GM12878 (cell line): ENCODE measurements at regions not wholly inside any gene's neighbourhood (a gene's known extent, or its start where the extent isn't known, plus 50 kb on each side); places are given as distances from the start of the nearest gene placed in this dataset.

ENCODE experiments used
- ATAC-seq: fragments of 200-7000 bp; cut with Tn5 transposase; 3 replicates; pipeline ENCODE4 v1.9.1; 2020; ENCODE audit warnings: mild to moderate bottlenecking, moderate library complexity
- BruUV-seq: library from RNA; stranded (reverse); fragments of 400-500 nt; replicated peaks from 2 replicates; lab custom pipeline; 2021; lab: Mats Ljungman, UMichigan
- CTCF ChIA-PET: fragments of 300-600 bp; sonication (Branson Sonifier 250); formaldehyde crosslinking; extraction: SDS; loops from one replicate; lab custom pipeline; 2021; ENCODE audit warnings: inconsistent platforms; lab: Yijun Ruan, JAX
- POLR2A ChIA-PET: fragments of 350-600 bp; formaldehyde crosslinking; extraction: SDS; loops from one replicate; lab custom pipeline; 2021; ENCODE audit warnings: inconsistent platforms; lab: Charles Lee
- RAD21 ChIA-PET: fragments of 300-600 bp; sonication (Branson Sonifier 250); formaldehyde crosslinking; loops from one replicate; lab custom pipeline; 2023; ENCODE audit warnings: antibody characterized with exemption; ENCODE audit not compliant: unreplicated experiment; lab: Charles Lee
- SMC1A ChIA-PET: fragments of 300-600 bp; sonication (Branson Sonifier 250); formaldehyde crosslinking; loops from one replicate; lab custom pipeline; 2023; ENCODE audit not compliant: unreplicated experiment, uncharacterized antibody; lab: Charles Lee
- DNase-seq: peaks from one replicate; pipeline ENCODE4 v3.0.0-alpha.2; 2011; ENCODE audit warnings: low read depth, low spot score
- FAIRE-seq: peaks from 3 replicates; lab custom pipeline; 2011; peaks lifted over from hg19 to GRCh38; lab: Jason Lieb, UNC
- H2AFZ ChIP-seq: 2 replicates; pipeline ENCODE4 v1.6.0; 2011; ENCODE audit warnings: low read depth, low read length, control low read depth; ENCODE audit not compliant: control insufficient read depth
- H3K27ac ChIP-seq: 2 replicates; pipeline ENCODE4 v1.5.1; 2011; ENCODE audit warnings: control low read depth; ENCODE audit not compliant: control insufficient read depth, insufficient read depth
- H3K27me3 ChIP-seq, 2 experiments: replicated peaks in 1 of 2; 2 replicates each; pipeline versions ENCODE4 v1.6.0 to v1.6.1; 2011; ENCODE audit warnings: low read length in 1 of 2; ENCODE audit not compliant: control insufficient read depth in 2 of 2, insufficient read depth in 2 of 2
- H3K36me3 ChIP-seq, 2 experiments: 2 replicates each; pipeline ENCODE4 v1.5.1; 2011; ENCODE audit warnings: low read length in 1 of 2; ENCODE audit not compliant: control insufficient read depth in 2 of 2, insufficient read depth in 2 of 2
- H3K4me1 ChIP-seq: 2 replicates; pipeline ENCODE4 v1.6.1; 2011; ENCODE audit warnings: mild to moderate bottlenecking, low read length, moderate library complexity, mixed read lengths; ENCODE audit not compliant: control insufficient read depth, insufficient read depth
- H3K4me2 ChIP-seq: 2 replicates; pipeline ENCODE4 v1.6.0; 2011; ENCODE audit warnings: control low read depth; ENCODE audit not compliant: control insufficient read depth, insufficient read depth
- H3K4me3 ChIP-seq: fragments of 200-600 bp; sonication (generic); 2 replicates; pipeline ENCODE4 v1.5.1; 2016
- H3K79me2 ChIP-seq: 2 replicates; pipeline ENCODE4 v1.6.0; 2011; ENCODE audit warnings: low read length; ENCODE audit not compliant: control insufficient read depth, insufficient read depth
- H3K9ac ChIP-seq: 2 replicates; pipeline ENCODE4 v1.8.0; 2011; ENCODE audit warnings: low read length, control low read depth, mixed read lengths; ENCODE audit not compliant: control insufficient read depth, insufficient read depth
- H3K9me3 ChIP-seq: replicated peaks from 3 replicates; pipeline ENCODE4 v1.5.1; 2011; ENCODE audit warnings: mild to moderate bottlenecking, low read length; ENCODE audit not compliant: control insufficient read depth, insufficient read depth
- H4K20me1 ChIP-seq: 2 replicates; pipeline ENCODE4 v1.6.0; 2011; ENCODE audit not compliant: control insufficient read depth, insufficient read depth
- CUX1 ChIP-seq: IDR thresholded peaks from 2 replicates; pipeline ENCODE4 v1.6.1; 2012; ENCODE audit warnings: improper control_type of control experiment, low read depth, low read length; ENCODE audit not compliant: insufficient replicate concordance
- ESRRA ChIP-seq: IDR thresholded peaks from 2 replicates; pipeline ENCODE4 v1.6.1; 2012; ENCODE audit warnings: mild to moderate bottlenecking, low read length, improper control_type of control experiment
- FOXM1 ChIP-seq: IDR thresholded peaks from 2 replicates; pipeline ENCODE4 v1.6.1; 2012; ENCODE audit warnings: low read depth, mild to moderate bottlenecking, inconsistent platforms, low read length, moderate library complexity
- MAX ChIP-seq: IDR thresholded peaks from 2 replicates; pipeline ENCODE4 v1.6.1; 2012; ENCODE audit warnings: low read depth, low read length, improper control_type of control experiment
- NFXL1 ChIP-seq: fragments of 450-650 bp; IDR thresholded peaks from 2 replicates; pipeline ENCODE4 v1.6.1; 2017; ENCODE audit warnings: antibody characterized with exemption, mild to moderate bottlenecking, borderline replicate concordance
- POLR2AphosphoS2 ChIP-seq: IDR thresholded peaks from 2 replicates; pipeline ENCODE4 v1.6.1; 2011; ENCODE audit warnings: low read depth, mild to moderate bottlenecking, low read length, improper control_type of control experiment, moderate library complexity
- RUNX3 ChIP-seq: IDR thresholded peaks from 2 replicates; pipeline ENCODE4 v1.6.1; 2012; ENCODE audit warnings: low read length, inconsistent platforms
- SIN3A ChIP-seq: IDR thresholded peaks from 2 replicates; pipeline ENCODE4 v1.6.1; 2012; ENCODE audit warnings: low read depth, low read length, improper control_type of control experiment
- ZNF217 ChIP-seq: fragments of 450-650 bp; IDR thresholded peaks from 2 replicates; pipeline ENCODE4 v1.6.1; 2017; ENCODE audit warnings: antibody characterized with exemption, mild to moderate bottlenecking
- ZNF592 ChIP-seq: fragments of 450-650 bp; IDR thresholded peaks from 2 replicates; pipeline ENCODE4 v1.6.1; 2017; ENCODE audit warnings: mild to moderate bottlenecking, moderate library complexity
- WGBS: methylation state at CpG from one replicate; pipeline ENCODE4 v1.1.6; 2016; ENCODE audit warnings: low lambda C conversion rate; ENCODE audit not compliant: insufficient replicate concordance, insufficient coverage; ENCODE audit errors: missing lambda C conversion rate; 5-methylcytosine and 5-hydroxymethylcytosine counted together
- in situ Hi-C: fragments of 300-500 bp; cut with MboI; formaldehyde crosslinking; loops from 9 replicates; pipeline ENCODE4 v1.14.3; 2018; ENCODE audit warnings: mixed read lengths
- intact Hi-C: fragments of 100-400 bp; cut with micrococcal nuclease; formaldehyde crosslinking; loops from one replicate; pipeline ENCODE4 v1.14.2; 2022; ENCODE audit not compliant: unreplicated experiment

- TF ChIP-seq NFXL1 (no peak), RUNX3 (no peak), SIN3A (no peak), POLR2AphosphoS2 (no peak), FOXM1 (no peak), MAX (no peak)
- ATAC-seq (no peak), DNase-seq (no peak), FAIRE-seq (no peak)
- intact Hi-C loops, result no loop called here
- RAD21 ChIA-PET, result no interaction called here
- H2AFZ ChIP-seq, result no peak overlapping the region
- H3K27ac ChIP-seq, result no peak overlapping the region
- SMC1A ChIA-PET, result no interaction called here
- 0% methylated on average over 1 of the region's 1 CpG for WGBS
- no peaks in the 10 kb centered on the region for H3K4me1 ChIP-seq
- no peak overlapping the region for H3K4me3 ChIP-seq
- H3K4me2 ChIP-seq, result no peak overlapping the region
- POLR2A ChIA-PET, result no interaction called here
- H4K20me1 ChIP-seq, result no peaks in the 10 kb centered on the region
- no peaks in the 10 kb centered on the region for H3K79me2 ChIP-seq
- CTCF ChIA-PET, result no interaction called here
- H3K36me3 ChIP-seq, result no peaks in the 10 kb centered on the region
- in situ Hi-C loops, result no loop called here
- H3K9me3 ChIP-seq, result no peaks in the 10 kb centered on the region
- H3K9ac ChIP-seq, result no peak overlapping the region
- BruUV-seq, result no TSS peak
- no peaks in the 10 kb centered on the region; a peak in 1 of 4 replicates for H3K27me3 ChIP-seq
Measured at GRCh38 chr6:112665815-112666214, 318.7 kb downstream of the RFPL4B start.

GRCh38 chr6:112667427-112667826 lies 320.3 kb downstream of the RFPL4B start:
- Histone ChIP-seq H3K9ac (no peak overlapping the region), H2AFZ (no peak overlapping the region), H3K4me1 (no peaks in the 10 kb centered on the region), H3K79me2 (no peaks in the 10 kb centered on the region), H3K27ac (no peak overlapping the region), H3K36me3 (no peaks in the 10 kb centered on the region), H3K4me2 (no peak overlapping the region), H3K4me3 (no peak overlapping the region), H4K20me1 (no peaks in the 10 kb centered on the region), H3K9me3 (no peaks in the 10 kb centered on the region), H3K27me3 (no peaks in the 10 kb centered on the region; a peak in 1 of 4 replicates)
- intact Hi-C loops (no loop called here), in situ Hi-C loops (no loop called here)
- ChIA-PET RAD21 (no interaction called here), CTCF (no interaction called here), POLR2A (no interaction called here), SMC1A (no interaction called here)
- FAIRE-seq (no peak), ATAC-seq (no peak), DNase-seq (no peak)
- BruUV-seq, result no TSS peak
- TF ChIP-seq CUX1 (no peak), ZNF217 (no peak), ZNF592 (no peak), ESRRA (no peak)
